ENCODE measurements at regions not wholly inside any gene's neighbourhood (a gene's known extent, or its start where the extent isn't known, plus 50 kb on each side); places are given as distances from the start of the nearest gene placed in this dataset.

DNA sequence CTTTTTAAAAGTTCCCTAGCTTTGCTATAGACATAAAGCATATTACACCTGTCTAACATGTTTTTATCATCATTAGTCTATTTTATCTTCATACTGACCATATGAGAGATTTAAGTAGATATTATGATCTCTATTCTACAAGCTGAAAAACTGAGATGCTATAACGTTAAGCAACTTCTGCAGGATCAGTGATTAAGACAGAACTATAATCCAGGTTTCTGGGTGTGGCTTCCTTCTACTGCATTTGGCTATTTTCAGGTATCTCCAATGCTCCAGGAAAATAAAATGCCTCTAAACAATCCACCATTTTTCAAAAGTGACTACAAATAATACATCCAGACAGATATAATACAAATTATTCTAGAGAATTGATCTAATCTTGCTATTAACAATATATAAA, 53.4 kb downstream of the RGS2 start:
- no peak for DNase-seq
- TF ChIP-seq, protein P1, sequence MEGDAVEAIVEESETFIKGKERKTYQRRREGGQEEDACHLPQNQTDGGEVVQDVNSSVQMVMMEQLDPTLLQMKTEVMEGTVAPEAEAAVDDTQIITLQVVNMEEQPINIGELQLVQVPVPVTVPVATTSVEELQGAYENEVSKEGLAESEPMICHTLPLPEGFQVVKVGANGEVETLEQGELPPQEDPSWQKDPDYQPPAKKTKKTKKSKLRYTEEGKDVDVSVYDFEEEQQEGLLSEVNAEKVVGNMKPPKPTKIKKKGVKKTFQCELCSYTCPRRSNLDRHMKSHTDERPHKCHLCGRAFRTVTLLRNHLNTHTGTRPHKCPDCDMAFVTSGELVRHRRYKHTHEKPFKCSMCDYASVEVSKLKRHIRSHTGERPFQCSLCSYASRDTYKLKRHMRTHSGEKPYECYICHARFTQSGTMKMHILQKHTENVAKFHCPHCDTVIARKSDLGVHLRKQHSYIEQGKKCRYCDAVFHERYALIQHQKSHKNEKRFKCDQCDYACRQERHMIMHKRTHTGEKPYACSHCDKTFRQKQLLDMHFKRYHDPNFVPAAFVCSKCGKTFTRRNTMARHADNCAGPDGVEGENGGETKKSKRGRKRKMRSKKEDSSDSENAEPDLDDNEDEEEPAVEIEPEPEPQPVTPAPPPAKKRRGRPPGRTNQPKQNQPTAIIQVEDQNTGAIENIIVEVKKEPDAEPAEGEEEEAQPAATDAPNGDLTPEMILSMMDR (IDR thresholded peaks at IDR 0.05; ENCODE audit: low read depth, low read length, missing control alignments): no peak
- H3K27me3 ChIP-seq (replicated peaks): no peaks in the 10 kb centered on the region
- H3K27ac ChIP-seq: no peak overlapping the region
- in situ Hi-C loops (cut with HindIII; ENCODE audit: low pct_ligation_motif_present, low sequenced_read_pairs): no loop called here
- no peaks in the 10 kb centered on the region for H3K36me3 ChIP-seq (replicated peaks)
- no peak overlapping the region for H3K4me3 ChIP-seq (ENCODE audit: low read depth, low read length)

DNA sequence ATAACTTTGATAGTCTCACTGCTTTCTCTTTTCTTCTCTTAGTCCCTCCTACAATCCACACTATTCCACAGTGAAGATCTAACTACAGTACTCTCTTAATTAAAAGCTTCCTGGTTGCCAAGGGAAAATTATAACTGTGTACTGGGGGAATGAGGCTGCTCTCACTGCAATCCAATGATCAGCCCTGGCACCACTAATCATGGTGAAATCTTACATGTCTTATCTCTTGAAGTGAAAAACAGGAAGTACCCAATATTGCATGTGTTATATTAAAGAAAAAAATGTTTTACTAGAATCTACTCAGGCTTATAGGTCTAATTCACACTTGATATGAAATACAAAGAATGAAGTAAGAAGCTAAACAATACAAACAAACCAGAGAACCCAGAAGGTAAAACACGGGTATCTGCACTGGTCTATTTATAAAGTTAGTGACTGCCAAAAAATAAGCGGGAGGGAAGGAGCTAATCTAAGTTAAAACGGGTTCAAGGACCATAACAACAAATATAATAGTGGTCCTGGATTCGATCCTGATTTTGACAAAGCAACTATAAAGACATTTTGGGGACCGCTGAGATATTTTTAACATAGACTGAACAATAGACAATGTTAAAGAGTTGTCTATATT, 57.5 kb downstream of the RGS2 start:
- TF ChIP-seq, protein P1 (IDR thresholded peaks at IDR 0.05; ENCODE audit: low read depth, low read length, missing control alignments): no peak
- Histone ChIP-seq H3K4me3 (ENCODE audit: low read depth, low read length) (no peak overlapping the region), H3K36me3 (replicated peaks) (no peaks in the 10 kb centered on the region), H3K27me3 (replicated peaks) (no peaks in the 10 kb centered on the region), H3K27ac (no peak overlapping the region)
- no peak for DNase-seq
- in situ Hi-C loops (cut with HindIII; ENCODE audit: low pct_ligation_motif_present, low sequenced_read_pairs): no loop called here

DNA sequence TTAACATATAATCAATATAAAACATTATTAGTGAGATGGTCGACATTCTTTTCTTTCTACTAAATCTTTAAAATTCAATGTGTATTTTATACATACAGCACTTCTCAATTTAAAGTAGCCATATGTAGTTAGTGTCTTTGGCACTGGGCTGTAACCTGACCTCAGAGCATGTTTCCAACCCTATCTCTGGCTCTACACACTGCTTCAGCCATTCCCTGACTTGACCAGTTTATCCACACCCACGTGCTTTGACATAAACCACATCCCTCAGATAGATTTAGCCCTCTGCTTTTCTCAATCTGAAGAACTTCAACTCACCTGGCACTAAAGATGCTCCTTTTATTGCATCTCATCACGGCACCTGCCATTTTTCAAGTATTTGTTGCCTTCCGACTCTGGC, 58.3 kb downstream of the RGS2 start:
- H3K36me3 ChIP-seq (replicated peaks): no peaks in the 10 kb centered on the region
- TF ChIP-seq, protein P1 (IDR thresholded peaks at IDR 0.05; ENCODE audit: low read depth, low read length, missing control alignments): no peak
- H3K27ac ChIP-seq: no peak overlapping the region
- in situ Hi-C loops (cut with HindIII; ENCODE audit: low pct_ligation_motif_present, low sequenced_read_pairs): no loop called here
- no peak for DNase-seq
- no peaks in the 10 kb centered on the region for H3K27me3 ChIP-seq (replicated peaks)
- H3K4me3 ChIP-seq (ENCODE audit: low read depth, low read length): no peak overlapping the region

DNA sequence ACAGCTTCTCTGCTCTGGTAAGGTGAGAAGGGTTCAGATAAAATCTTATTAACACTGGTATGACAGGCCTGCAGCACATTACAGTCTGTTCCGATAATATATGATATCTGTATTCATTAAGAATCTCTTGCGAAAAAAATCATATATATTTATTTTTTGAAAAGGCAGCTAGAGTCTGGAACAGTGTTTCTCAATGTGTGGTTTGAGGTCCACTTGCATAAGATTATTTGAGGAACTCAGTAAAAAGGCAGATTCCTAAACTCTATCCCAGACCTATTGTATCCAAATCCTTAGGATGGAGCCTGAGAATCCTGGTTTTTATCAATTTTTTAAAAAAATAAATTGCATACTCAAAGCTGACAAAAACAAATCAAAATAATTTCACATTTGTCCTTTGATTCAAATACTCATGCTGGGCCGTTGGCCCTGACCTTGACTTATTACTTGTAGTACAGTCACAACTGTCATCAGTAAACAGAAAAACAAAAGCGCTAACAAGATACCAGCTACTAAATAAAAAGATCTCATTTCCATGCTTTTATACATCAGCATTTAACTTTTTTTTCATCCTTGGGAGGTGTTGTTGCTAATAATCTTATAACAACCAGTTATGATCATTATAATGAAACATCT, 60.6 kb downstream of the RGS2 start:
- no peaks in the 10 kb centered on the region for H3K27me3 ChIP-seq (replicated peaks)
- TF ChIP-seq, protein P1 (IDR thresholded peaks at IDR 0.05; ENCODE audit: low read depth, low read length, missing control alignments): no peak
- H3K27ac ChIP-seq: no peak overlapping the region
- no peaks in the 10 kb centered on the region for H3K36me3 ChIP-seq (replicated peaks)
- H3K4me3 ChIP-seq (ENCODE audit: low read depth, low read length): no peak overlapping the region
- DNase-seq: no peak
- in situ Hi-C loops (cut with HindIII; ENCODE audit: low pct_ligation_motif_present, low sequenced_read_pairs): no loop called here

DNA sequence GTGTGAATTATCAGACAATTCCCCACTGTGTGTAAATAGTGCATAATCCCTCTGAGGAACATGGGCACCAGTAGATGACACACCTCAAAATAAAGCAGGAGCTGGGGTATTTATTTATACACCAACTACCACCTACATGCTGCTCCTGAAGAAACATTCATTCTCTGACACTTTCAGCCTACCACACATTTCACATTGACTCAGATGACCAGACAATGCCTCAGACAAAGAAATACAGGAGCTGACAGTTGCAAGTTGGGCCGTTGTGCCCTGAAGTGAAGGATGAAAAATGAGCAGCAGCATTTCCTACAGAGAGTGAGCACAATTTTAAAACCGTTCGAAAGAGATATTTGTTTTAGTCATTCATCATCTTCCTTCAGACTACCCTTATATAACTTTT, 63.2 kb downstream of the RGS2 start:
- H3K36me3 ChIP-seq (replicated peaks): no peaks in the 10 kb centered on the region
- no peak overlapping the region for H3K4me3 ChIP-seq (ENCODE audit: low read depth, low read length)
- DNase-seq: no peak
- TF ChIP-seq, protein P1 (IDR thresholded peaks at IDR 0.05; ENCODE audit: low read depth, low read length, missing control alignments): no peak
- no peaks in the 10 kb centered on the region for H3K27me3 ChIP-seq (replicated peaks)
- H3K27ac ChIP-seq: no peak overlapping the region
- in situ Hi-C loops (cut with HindIII; ENCODE audit: low pct_ligation_motif_present, low sequenced_read_pairs): no loop called here

DNA sequence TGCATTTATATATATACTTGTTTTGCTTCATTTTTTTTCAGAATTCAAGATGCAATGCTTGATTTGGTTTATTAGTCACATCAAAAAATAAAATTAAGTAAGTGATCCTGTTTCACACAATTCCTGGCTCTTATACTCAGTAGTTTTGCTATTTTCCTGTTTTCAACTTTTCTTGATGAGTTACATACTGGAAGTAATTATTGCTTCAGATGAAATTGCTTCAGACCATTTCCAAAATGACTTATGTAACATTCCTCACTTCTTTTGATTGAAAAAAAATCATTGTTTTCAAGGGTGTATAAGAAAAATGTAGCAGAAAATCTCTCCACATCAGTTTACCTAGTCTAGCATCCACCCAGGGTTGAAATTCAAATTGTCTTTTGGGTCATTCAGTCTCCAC, 65.0 kb downstream of the RGS2 start:
- Histone ChIP-seq H3K4me3 (ENCODE audit: low read depth, low read length) (no peak overlapping the region), H3K36me3 (replicated peaks) (no peaks in the 10 kb centered on the region), H3K27me3 (replicated peaks) (no peaks in the 10 kb centered on the region), H3K27ac (no peak overlapping the region)
- DNase-seq: no peak
- in situ Hi-C loops (cut with HindIII; ENCODE audit: low pct_ligation_motif_present, low sequenced_read_pairs): no loop called here
- TF ChIP-seq, protein P1 (IDR thresholded peaks at IDR 0.05; ENCODE audit: low read depth, low read length, missing control alignments): no peak
